OCI-LY3 (cell line): ENCODE measurements at regions not wholly inside any gene's neighbourhood (a gene's known extent, or its start where the extent isn't known, plus 50 kb on each side); places are given as distances from the start of the nearest gene placed in this dataset.

Source experiments
- H2AFZ ChIP-seq: fragments of 200-600, 300-600 bp; shearing (Covaris generic); 2 replicates; pipeline ENCODE4 v1.6.0; 2014; ENCODE audit warnings: antibody characterized with exemption, low read depth, low read length
- H3K27ac ChIP-seq: fragments of 200-600, 300-600 bp; sonication (generic); 2 replicates; pipeline ENCODE4 v1.5.1; 2014; ENCODE audit warnings: mild to moderate bottlenecking, low read length, moderate library complexity, mixed read lengths
- H3K27me3 ChIP-seq: fragments of 200-600, 300-600 bp; sonication (generic); 2 replicates; pipeline ENCODE4 v1.6.1; 2014; ENCODE audit warnings: low read depth, low read length, mixed read lengths
- H3K36me3 ChIP-seq: fragments of 200-600, 300-600 bp; sonication (generic); replicated peaks from 2 replicates; pipeline ENCODE3; 2014; ENCODE audit warnings: low read depth, low read length, mixed read lengths
- H3K4me1 ChIP-seq: fragments of 300-600, 200-600 bp; sonication (generic); 2 replicates; pipeline ENCODE4 v1.6.1; 2014; ENCODE audit warnings: low read length, mixed read lengths
- H3K4me2 ChIP-seq: fragments of 200-600, 300-600 bp; sonication (generic); 2 replicates; pipeline ENCODE4 v1.6.1; 2014; ENCODE audit warnings: low read length, mixed read lengths
- H3K4me3 ChIP-seq: fragments of 300-600, 200-600 bp; sonication (generic); 2 replicates; pipeline ENCODE4 v1.5.1; 2014; ENCODE audit warnings: antibody characterized with exemption, mild to moderate bottlenecking, low read length, moderate library complexity
- H3K79me2 ChIP-seq: fragments of 300-600, 200-600 bp; shearing (Covaris generic); 2 replicates; pipeline ENCODE4 v1.6.1; 2014; ENCODE audit warnings: mild to moderate bottlenecking, low read length, mixed read lengths
- H3K9ac ChIP-seq: fragments of 300-600, 200-600 bp; shearing (Covaris generic); 2 replicates; pipeline ENCODE4 v1.6.0; 2014; ENCODE audit warnings: mild to moderate bottlenecking, low read length, moderate library complexity
- H3K9me3 ChIP-seq: fragments of 200-600, 300-600 bp; shearing (Covaris generic); 2 replicates; pipeline ENCODE4 v1.6.1; 2014; ENCODE audit warnings: low read length, mixed read lengths; ENCODE audit not compliant: insufficient read depth
- H4K20me1 ChIP-seq: fragments of 200-600, 300-600 bp; sonication (generic); 2 replicates; pipeline ENCODE4 v1.6.1; 2016; ENCODE audit warnings: low read length, mixed read lengths; ENCODE audit not compliant: insufficient read depth
- CTCF ChIP-seq: fragments of 200-600, 300-600 bp; sonication (generic); IDR thresholded peaks from 2 replicates; pipeline ENCODE4 v1.5.1; 2014; ENCODE audit warnings: antibody characterized with exemption, low read length, low read depth
- EZH2phosphoT487 ChIP-seq: fragments of 200-600 bp; shearing (Covaris generic); IDR thresholded peaks from 2 replicates; pipeline ENCODE4 v1.6.1; 2018; ENCODE audit warnings: antibody characterized with exemption, mixed run types, low read depth

GRCh38 chr14:85402569-85403162 lies 127.3 kb upstream of the FLRT2 start:
- Histone ChIP-seq H3K9me3 (no peaks in the 10 kb centered on the region), H3K27me3 (no peaks in the 10 kb centered on the region), H3K9ac (no peak overlapping the region), H2AFZ (no peak overlapping the region), H4K20me1 (no peaks in the 10 kb centered on the region), H3K4me2 (no peak overlapping the region), H3K79me2 (no peaks in the 10 kb centered on the region), H3K36me3 (no peaks in the 10 kb centered on the region), H3K4me3 (no peak overlapping the region), H3K27ac (no peak overlapping the region), H3K4me1 (no peaks in the 10 kb centered on the region)
- no peak for TF ChIP-seq EZH2phosphoT487

- Histone ChIP-seq H3K4me2 (no peak overlapping the region), H3K27me3 (no peaks in the 10 kb centered on the region), H4K20me1 (no peaks in the 10 kb centered on the region), H3K79me2 (no peaks in the 10 kb centered on the region), H3K4me1 (no peaks in the 10 kb centered on the region; the same call in 1 of the 2 replicates), H3K27ac (no peak overlapping the region), H3K9me3 (no peaks in the 10 kb centered on the region), H3K4me3 (no peak overlapping the region), H3K36me3 (no peaks in the 10 kb centered on the region), H3K9ac (no peak overlapping the region), H2AFZ (no peak overlapping the region)
- TF ChIP-seq EZH2phosphoT487 (no peak), CTCF (no peak)
Observed at GRCh38 chr14:85409481-85410210, 120.3 kb upstream of the FLRT2 start.

GRCh38 chr14:85412756-85413155 lies 117.2 kb upstream of the FLRT2 start:
- Histone ChIP-seq H3K4me1 (no peaks in the 10 kb centered on the region; the same call in 1 of the 2 replicates), H3K4me2 (no peak overlapping the region), H4K20me1 (no peaks in the 10 kb centered on the region), H3K9me3 (no peaks in the 10 kb centered on the region), H3K9ac (no peak overlapping the region), H3K4me3 (no peak overlapping the region), H2AFZ (no peak overlapping the region), H3K36me3 (no peaks in the 10 kb centered on the region), H3K27me3 (no peaks in the 10 kb centered on the region), H3K79me2 (no peaks in the 10 kb centered on the region), H3K27ac (no peak overlapping the region)
- TF ChIP-seq CTCF = no peak
- TF ChIP-seq EZH2phosphoT487 = no peak

- Histone ChIP-seq H3K4me3 (no peak overlapping the region), H4K20me1 (no peaks in the 10 kb centered on the region), H3K9ac (no peak overlapping the region), H3K79me2 (no peaks in the 10 kb centered on the region), H3K36me3 (no peaks in the 10 kb centered on the region), H3K4me2 (no peak overlapping the region), H3K27me3 (no peaks in the 10 kb centered on the region), H2AFZ (no peak overlapping the region), H3K9me3 (no peaks in the 10 kb centered on the region), H3K4me1 (no peaks in the 10 kb centered on the region; the same call in 1 of the 2 replicates), H3K27ac (no peak overlapping the region)
- no peak for TF ChIP-seq CTCF
- no peak for TF ChIP-seq EZH2phosphoT487
Observed at GRCh38 chr14:85413836-85414526, 116.0 kb upstream of the FLRT2 start.
